Endodermal cell (in vitro differentiated cells): ENCODE measurements at regions not wholly inside any gene's neighbourhood (a gene's known extent, or its start where the extent isn't known, plus 50 kb on each side); places are given as distances from the start of the nearest gene placed in this dataset.
"Not testable (repeated sequence)": the region's sequence is repeated elsewhere in the genome, so short reads cannot be mapped to it uniquely, and the experiment has no call there.

Experiments used
- DNase-seq: peaks from one replicate; pipeline ENCODE4 v3.0.0-alpha.2; 2017
- H3K27ac ChIP-seq: 2 replicates; pipeline ENCODE4 v1.5.1; 2013; ENCODE audit warnings: mild to moderate bottlenecking, low read depth, low read length, moderate library complexity
- H3K27me3 ChIP-seq: 2 replicates; pipeline ENCODE4 v1.6.1; 2013; ENCODE audit warnings: mild to moderate bottlenecking, low read length, moderate library complexity; ENCODE audit not compliant: insufficient read depth, control insufficient read depth, poor library complexity, severe bottlenecking
- H3K36me3 ChIP-seq: 2 replicates; pipeline ENCODE4 v1.7.0; 2013; ENCODE audit warnings: mild to moderate bottlenecking, low read length, moderate library complexity; ENCODE audit not compliant: control insufficient read depth, insufficient read depth
- H3K4me1 ChIP-seq: one replicate; pipeline ENCODE4 v1.7.0; 2013; ENCODE audit warnings: low read length; ENCODE audit not compliant: control insufficient read depth, insufficient read depth
- H3K4me3 ChIP-seq: 2 replicates; pipeline ENCODE4 v1.5.1; 2013; ENCODE audit warnings: mild to moderate bottlenecking, low read length, moderate library complexity
- H3K9ac ChIP-seq: 2 replicates; pipeline ENCODE4 v1.6.1; 2013; ENCODE audit warnings: mild to moderate bottlenecking, low read length, moderate library complexity; ENCODE audit not compliant: poor library complexity, severe bottlenecking; ENCODE audit errors: extremely low read depth
- H3K9me3 ChIP-seq: 2 replicates; pipeline ENCODE4 v1.6.1; 2013; ENCODE audit warnings: mild to moderate bottlenecking, low read length, moderate library complexity; ENCODE audit not compliant: control insufficient read depth
- H3K27ac Mint-ChIP-seq: 2 replicates; pipeline ENCODE4 v1.8.0; 2020; ENCODE audit warnings: mixed read lengths
- H3K27me3 Mint-ChIP-seq: 2 replicates; pipeline ENCODE4 v1.8.0; 2021; ENCODE audit warnings: mild to moderate bottlenecking, mixed read lengths; ENCODE audit not compliant: insufficient read depth
- H3K36me3 Mint-ChIP-seq: 2 replicates; pipeline ENCODE4 v1.8.0; 2020; ENCODE audit warnings: low read depth, mixed read lengths
- H3K4me1 Mint-ChIP-seq: 2 replicates; pipeline ENCODE4 v1.8.0; 2020; ENCODE audit warnings: mixed read lengths
- H3K4me3 Mint-ChIP-seq: 2 replicates; pipeline ENCODE4 v1.8.0; 2020; ENCODE audit warnings: mild to moderate bottlenecking, moderate library complexity, mixed read lengths
- H3K9me3 Mint-ChIP-seq: 2 replicates; pipeline ENCODE4 v1.8.0; 2020; ENCODE audit warnings: mild to moderate bottlenecking, mixed read lengths
- WGBS, 2 experiments: methylation state at CpG; one replicate each; pipeline versions ENCODE4 v1.1.5 to v1.1.7; 2013; ENCODE audit warnings: missing lambda C conversion rate in 2 of 2, mixed read lengths in 1 of 2; ENCODE audit not compliant: insufficient coverage in 1 of 2, insufficient read length in 1 of 2; 5-methylcytosine and 5-hydroxymethylcytosine counted together

DNA sequence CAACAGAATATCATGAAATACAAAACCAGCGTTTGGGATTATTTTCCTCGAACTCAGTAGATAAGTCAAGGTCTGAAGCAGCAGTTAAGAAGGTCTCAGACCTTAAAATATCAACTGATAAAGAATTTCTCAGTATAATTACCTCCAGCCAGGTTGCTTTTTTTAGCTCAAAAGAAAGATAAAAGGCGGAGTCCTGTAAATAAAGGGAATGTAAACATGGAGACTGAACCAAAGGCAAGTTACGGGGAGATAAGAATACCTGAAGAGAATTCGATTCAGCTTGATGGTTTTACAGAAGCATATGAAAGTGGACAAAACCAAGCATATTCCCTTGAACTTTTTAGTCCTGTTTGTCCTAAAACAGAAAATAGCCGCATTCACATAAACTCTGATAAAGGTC lies 73.1 kb downstream of the SYT15B start:
- H3K27me3 Mint-ChIP-seq, H3K9me3 ChIP-seq, H3K27ac Mint-ChIP-seq, H3K27me3 ChIP-seq, H3K9ac ChIP-seq, H3K4me1 Mint-ChIP-seq, H3K4me3 Mint-ChIP-seq, DNase-seq, H3K9me3 Mint-ChIP-seq, H3K4me1 ChIP-seq, H3K27ac ChIP-seq, H3K36me3 Mint-ChIP-seq, H3K36me3 ChIP-seq, H3K4me3 ChIP-seq: not testable (repeated sequence)
- 80% methylated on average over 1 of the region's 6 CpGs; no CpG with 5 or more reads in 1 of the 2 experiments for WGBS, 2 experiments

DNA sequence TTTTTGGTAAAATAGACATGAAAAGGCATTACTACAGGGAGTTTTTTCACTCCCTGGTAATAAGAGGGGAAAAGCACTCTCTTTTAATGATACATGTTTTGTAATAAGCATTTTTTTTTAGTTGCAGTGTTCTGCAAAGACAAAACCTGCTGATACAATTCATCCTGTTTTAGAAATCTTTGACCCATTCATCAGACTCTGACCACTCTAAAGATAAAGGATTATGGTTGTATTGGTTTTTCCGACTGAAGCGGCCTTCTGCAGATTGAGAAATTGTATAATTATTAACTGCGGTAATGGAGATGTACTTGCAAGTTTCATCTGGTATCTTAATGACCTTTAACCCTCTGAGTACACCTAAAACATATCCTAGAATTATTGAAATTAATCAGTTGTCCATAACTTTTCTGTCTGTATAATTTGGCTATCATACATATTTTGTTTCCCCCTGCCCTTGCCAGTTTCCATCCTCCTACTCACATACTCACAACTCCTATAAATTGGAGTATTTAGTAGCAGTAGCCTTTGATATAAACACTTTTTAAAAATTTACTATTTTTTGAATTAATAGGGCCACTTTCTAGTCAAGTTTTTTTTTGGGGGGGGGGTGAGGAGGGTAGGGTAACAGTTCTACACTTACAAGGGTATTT lies 79.4 kb downstream of the SYT15B start:
- H3K4me1 ChIP-seq, H3K4me3 ChIP-seq, H3K27ac ChIP-seq, DNase-seq, H3K27me3 ChIP-seq, H3K36me3 Mint-ChIP-seq, H3K9ac ChIP-seq, H3K27me3 Mint-ChIP-seq, H3K9me3 ChIP-seq, H3K4me1 Mint-ChIP-seq, H3K27ac Mint-ChIP-seq, H3K4me3 Mint-ChIP-seq, H3K36me3 ChIP-seq, H3K9me3 Mint-ChIP-seq: not testable (repeated sequence)
- no CpG with 5 or more reads among the region's 3 CpGs for WGBS, 2 experiments

DNA sequence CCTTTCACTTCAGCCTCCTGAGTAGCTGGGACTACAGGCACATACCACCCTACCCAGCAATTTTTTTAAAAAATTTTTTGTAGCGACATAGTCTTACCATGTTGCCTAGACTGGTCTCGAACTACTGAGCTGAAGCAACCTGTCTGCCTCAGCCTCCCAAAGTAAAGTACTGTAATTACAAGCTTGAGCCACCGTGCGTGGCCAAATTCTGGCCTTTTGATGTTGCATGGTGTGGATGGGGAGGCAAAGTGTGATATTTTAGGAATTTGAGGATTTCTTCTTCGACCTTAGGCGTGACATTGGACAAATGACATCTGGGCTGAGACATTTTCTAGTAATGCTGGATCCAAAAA lies 81.8 kb downstream of the SYT15B start:
- H3K9me3 ChIP-seq, H3K4me3 Mint-ChIP-seq, H3K27me3 ChIP-seq, H3K27ac Mint-ChIP-seq, H3K4me1 ChIP-seq, H3K27ac ChIP-seq, H3K4me1 Mint-ChIP-seq, H3K4me3 ChIP-seq, H3K9ac ChIP-seq, H3K9me3 Mint-ChIP-seq, H3K36me3 Mint-ChIP-seq, H3K36me3 ChIP-seq, H3K27me3 Mint-ChIP-seq, DNase-seq: not testable (repeated sequence)
- no CpG with 5 or more reads among the region's 6 CpGs for WGBS, 2 experiments

GRCh38 chr10:47680848-47681637 lies 82.3 kb downstream of the SYT15B start:
- H3K4me1 ChIP-seq, H3K27ac Mint-ChIP-seq, H3K27me3 ChIP-seq, H3K36me3 ChIP-seq, H3K4me1 Mint-ChIP-seq, DNase-seq, H3K36me3 Mint-ChIP-seq, H3K9ac ChIP-seq, H3K9me3 ChIP-seq, H3K9me3 Mint-ChIP-seq, H3K4me3 ChIP-seq, H3K27me3 Mint-ChIP-seq, H3K27ac ChIP-seq, H3K4me3 Mint-ChIP-seq: not testable (repeated sequence)
- 88% methylated on average over 1 to 2 of the region's 4 CpGs for WGBS, 2 experiments

DNA sequence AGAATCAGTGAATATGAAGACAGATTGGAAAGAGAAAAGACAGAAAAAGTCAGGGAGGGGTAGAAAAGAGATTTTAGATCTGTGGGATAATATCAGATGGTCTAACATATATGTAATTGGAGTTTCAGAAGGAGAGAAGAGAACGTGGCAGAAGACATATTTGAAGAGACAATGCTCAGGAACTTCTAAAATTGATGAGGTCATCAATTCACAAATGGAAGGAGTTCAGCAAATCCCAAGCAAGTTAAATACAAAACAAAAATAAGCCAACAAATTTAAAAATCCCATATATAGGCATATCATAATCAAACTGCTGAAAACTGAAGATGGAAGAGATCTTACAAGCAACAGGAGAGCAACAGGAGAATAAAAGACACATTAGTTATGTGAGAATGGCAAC lies 87.3 kb downstream of the SYT15B start:
- not testable (repeated sequence) for H3K9ac ChIP-seq, H3K27ac ChIP-seq, H3K27me3 Mint-ChIP-seq, H3K9me3 Mint-ChIP-seq, H3K27ac Mint-ChIP-seq, H3K4me1 ChIP-seq, H3K4me1 Mint-ChIP-seq, H3K36me3 ChIP-seq, H3K4me3 ChIP-seq, H3K9me3 ChIP-seq, H3K27me3 ChIP-seq, H3K4me3 Mint-ChIP-seq, DNase-seq, H3K36me3 Mint-ChIP-seq
- no CpG with 5 or more reads among the region's 1 CpG for WGBS, 2 experiments

DNA sequence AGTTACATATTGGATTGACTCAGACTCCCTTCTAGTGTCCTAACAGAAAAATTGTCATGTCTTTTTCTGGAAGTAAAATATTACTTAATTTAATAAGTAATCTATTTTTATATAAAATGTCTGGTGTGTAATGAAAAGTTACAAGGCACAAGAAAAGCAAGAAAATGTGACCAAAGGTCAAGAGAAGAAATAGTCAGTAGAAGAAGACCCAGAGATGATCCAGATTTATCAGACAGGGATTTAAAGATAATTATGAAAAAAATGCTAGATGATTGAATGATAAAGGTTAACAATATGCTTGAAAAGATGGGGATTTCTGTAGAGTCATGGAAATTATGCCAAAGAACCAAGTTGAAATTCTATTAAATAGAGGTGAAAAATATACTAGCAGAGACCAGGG lies 87.8 kb downstream of the SYT15B start:
- not testable (repeated sequence) for H3K27me3 ChIP-seq, H3K9me3 Mint-ChIP-seq, DNase-seq, H3K27ac ChIP-seq, H3K27ac Mint-ChIP-seq, H3K4me1 Mint-ChIP-seq, H3K36me3 ChIP-seq, H3K9ac ChIP-seq, H3K27me3 Mint-ChIP-seq, H3K4me1 ChIP-seq, H3K4me3 ChIP-seq, H3K36me3 Mint-ChIP-seq, H3K9me3 ChIP-seq, H3K4me3 Mint-ChIP-seq

DNA sequence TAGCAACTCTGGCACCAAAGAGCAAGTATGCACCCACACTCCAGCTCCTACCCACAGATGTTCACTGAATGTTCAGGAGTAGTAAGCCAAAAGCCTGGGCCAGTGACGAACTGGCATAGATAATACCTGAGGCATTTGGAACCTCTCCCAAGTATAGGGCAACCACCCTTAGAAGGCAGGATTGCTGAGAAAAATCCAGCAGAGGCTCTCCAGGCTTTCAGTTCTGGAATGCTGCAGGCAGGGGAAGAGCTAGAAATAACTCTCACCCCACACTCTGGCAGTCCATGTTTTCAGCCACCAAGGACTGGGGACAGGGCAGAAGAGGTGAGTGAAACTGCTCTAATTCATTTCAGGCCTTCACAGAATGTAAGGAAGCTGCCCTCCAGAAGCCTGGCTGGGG lies 90.3 kb downstream of the SYT15B start:
- H3K27ac Mint-ChIP-seq, H3K9me3 Mint-ChIP-seq, H3K4me1 ChIP-seq, DNase-seq, H3K4me3 Mint-ChIP-seq, H3K36me3 ChIP-seq, H3K27me3 Mint-ChIP-seq, H3K4me1 Mint-ChIP-seq, H3K9me3 ChIP-seq, H3K27me3 ChIP-seq, H3K4me3 ChIP-seq, H3K27ac ChIP-seq, H3K9ac ChIP-seq, H3K36me3 Mint-ChIP-seq: not testable (repeated sequence)
- no CpG with 5 or more reads among the region's 1 CpG for WGBS, 2 experiments
